ENCODE measurements at regions not wholly inside any gene's neighbourhood (a gene's known extent, or its start where the extent isn't known, plus 50 kb on each side); places are given as distances from the start of the nearest gene placed in this dataset.
"Not testable (repeated sequence)": the region's sequence is repeated elsewhere in the genome, so short reads cannot be mapped to it uniquely, and the experiment has no call there.

DNA sequence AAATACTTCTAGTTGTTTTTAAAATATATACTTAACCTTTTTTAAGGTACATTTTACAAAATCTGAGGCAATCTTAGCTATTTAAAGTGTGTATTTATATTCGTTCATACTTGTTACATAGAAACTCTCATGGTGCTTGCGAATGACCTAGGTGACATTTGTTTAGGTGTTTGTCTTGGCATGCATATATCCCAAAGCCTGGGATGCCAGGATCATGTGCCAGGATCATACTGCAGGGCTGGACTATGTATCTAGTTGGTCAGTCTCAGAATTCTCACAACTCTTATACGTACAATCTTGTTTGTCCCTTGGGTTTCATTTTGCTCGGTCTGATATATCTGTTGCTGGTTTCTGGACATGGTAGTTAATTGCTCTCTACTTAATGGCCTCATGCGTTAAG is 109.9 kb upstream of the WIPF3 start:
- not testable (repeated sequence) for H2BK5ac ChIP-seq (ENCODE audit: low read depth, low read length, poor library complexity, severe bottlenecking); H3K36me3 ChIP-seq (ENCODE audit: control insufficient read depth in 1 of 2, insufficient read depth in 2 of 2, low read depth in 1 of 2, low read length in 2 of 2); H3K27ac ChIP-seq (ENCODE audit: low read length, poor library complexity, severe bottlenecking); H3K4me2 ChIP-seq (ENCODE audit: low read length, poor library complexity, severe bottlenecking); H3K18ac ChIP-seq (ENCODE audit: low read depth in 1 of 2, low read length in 2 of 2); H3K4ac ChIP-seq (ENCODE audit: low read depth in 1 of 2, low read length in 2 of 2); H3K79me1 ChIP-seq (replicated peaks; ENCODE audit: low read length, poor library complexity, severe bottlenecking); H2AK5ac ChIP-seq (ENCODE audit: low read length, severe bottlenecking); H4K8ac ChIP-seq (ENCODE audit: low read length); H3K27me3 ChIP-seq (ENCODE audit: control insufficient read depth in 1 of 2, insufficient read depth in 1 of 2, low read length in 2 of 2); H3K4me3 ChIP-seq (ENCODE audit: insufficient read depth in 1 of 2, low read depth in 1 of 2, low read length in 2 of 2); H4K91ac ChIP-seq (ENCODE audit: low read length); DNase-seq; H3K14ac ChIP-seq (ENCODE audit: low read length in 2 of 2); H2BK120ac ChIP-seq (ENCODE audit: low read depth, low read length); H3K9me3 ChIP-seq (ENCODE audit: control insufficient read depth, low read length); H2BK12ac ChIP-seq (ENCODE audit: low read length in 2 of 2); H3K9ac ChIP-seq (ENCODE audit: low read length); H3K4me1 ChIP-seq (ENCODE audit: control insufficient read depth, insufficient read depth, low read depth, low read length); H2BK15ac ChIP-seq (ENCODE audit: low read depth, poor library complexity, severe bottlenecking); H2AFZ ChIP-seq (ENCODE audit: low read depth, low read length); H3K23ac ChIP-seq (ENCODE audit: low read length in 2 of 2)
- 65% methylated on average over 3 of the region's 5 CpGs for WGBS

DNA sequence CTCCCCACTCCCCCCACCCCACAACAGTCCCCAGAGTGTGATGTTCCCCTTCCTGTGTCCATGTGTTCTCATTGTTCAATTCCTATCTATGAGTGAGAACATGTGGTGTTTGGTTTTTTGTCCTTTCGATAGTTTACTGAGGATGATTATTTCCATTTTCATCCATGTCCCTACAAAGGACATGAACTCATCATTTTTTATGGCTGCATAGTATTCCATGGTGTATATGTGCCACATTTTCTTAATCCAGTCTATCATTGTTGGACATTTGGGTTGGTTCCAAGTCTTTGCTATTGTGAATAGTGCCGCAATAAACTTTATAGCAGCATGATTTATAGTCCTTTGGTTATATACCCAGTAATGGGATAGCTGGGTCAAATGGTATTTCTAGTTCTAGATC is 106.6 kb upstream of the WIPF3 start:
- H3K27me3 ChIP-seq (ENCODE audit: control insufficient read depth in 1 of 2, insufficient read depth in 1 of 2, low read length in 2 of 2); H3K9me3 ChIP-seq (ENCODE audit: control insufficient read depth, low read length); H4K91ac ChIP-seq (ENCODE audit: low read length); H2AK5ac ChIP-seq (ENCODE audit: low read length, severe bottlenecking); DNase-seq; H2AFZ ChIP-seq (ENCODE audit: low read depth, low read length); H3K4ac ChIP-seq (ENCODE audit: low read depth in 1 of 2, low read length in 2 of 2); H3K4me3 ChIP-seq (ENCODE audit: insufficient read depth in 1 of 2, low read depth in 1 of 2, low read length in 2 of 2); H3K27ac ChIP-seq (ENCODE audit: low read length, poor library complexity, severe bottlenecking); H3K4me1 ChIP-seq (ENCODE audit: control insufficient read depth, insufficient read depth, low read depth, low read length); H2BK5ac ChIP-seq (ENCODE audit: low read depth, low read length, poor library complexity, severe bottlenecking); H3K79me1 ChIP-seq (replicated peaks; ENCODE audit: low read length, poor library complexity, severe bottlenecking); H2BK12ac ChIP-seq (ENCODE audit: low read length in 2 of 2); H4K8ac ChIP-seq (ENCODE audit: low read length); H2BK15ac ChIP-seq (ENCODE audit: low read depth, poor library complexity, severe bottlenecking); H3K9ac ChIP-seq (ENCODE audit: low read length); H3K18ac ChIP-seq (ENCODE audit: low read depth in 1 of 2, low read length in 2 of 2); H2BK120ac ChIP-seq (ENCODE audit: low read depth, low read length); H3K23ac ChIP-seq (ENCODE audit: low read length in 2 of 2); H3K36me3 ChIP-seq (ENCODE audit: control insufficient read depth in 1 of 2, insufficient read depth in 2 of 2, low read depth in 1 of 2, low read length in 2 of 2); H3K4me2 ChIP-seq (ENCODE audit: low read length, poor library complexity, severe bottlenecking); H3K14ac ChIP-seq (ENCODE audit: low read length in 2 of 2): not testable (repeated sequence)
- WGBS: 100% methylated on average over 1 of the region's 2 CpGs

DNA sequence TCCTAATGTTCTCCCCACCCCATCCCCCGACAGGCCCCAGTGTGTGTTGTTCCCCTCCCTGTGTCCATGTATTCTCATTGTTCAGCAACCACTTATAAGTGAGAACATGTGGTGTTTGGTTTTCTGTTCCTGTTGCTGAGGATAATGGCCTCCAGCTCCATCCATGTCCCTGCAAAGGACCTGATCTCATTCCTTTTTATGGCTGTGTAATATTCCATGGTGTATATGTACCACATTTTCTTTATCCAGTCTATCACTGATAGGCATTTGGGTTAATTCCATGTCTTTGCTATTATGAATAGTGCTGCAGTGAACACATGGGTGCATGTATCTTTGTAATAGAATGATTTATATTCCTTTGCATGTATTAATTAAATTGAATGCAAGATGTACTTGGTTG is 104.8 kb upstream of the WIPF3 start:
- H3K79me1 ChIP-seq (replicated peaks; ENCODE audit: low read length, poor library complexity, severe bottlenecking); H2BK15ac ChIP-seq (ENCODE audit: low read depth, poor library complexity, severe bottlenecking); DNase-seq; H3K36me3 ChIP-seq (ENCODE audit: control insufficient read depth in 1 of 2, insufficient read depth in 2 of 2, low read depth in 1 of 2, low read length in 2 of 2); H2BK5ac ChIP-seq (ENCODE audit: low read depth, low read length, poor library complexity, severe bottlenecking); H3K4me1 ChIP-seq (ENCODE audit: control insufficient read depth, insufficient read depth, low read depth, low read length); H3K27ac ChIP-seq (ENCODE audit: low read length, poor library complexity, severe bottlenecking); H3K18ac ChIP-seq (ENCODE audit: low read depth in 1 of 2, low read length in 2 of 2); H2BK12ac ChIP-seq (ENCODE audit: low read length in 2 of 2); H3K4me3 ChIP-seq (ENCODE audit: insufficient read depth in 1 of 2, low read depth in 1 of 2, low read length in 2 of 2); H3K14ac ChIP-seq (ENCODE audit: low read length in 2 of 2); H3K4me2 ChIP-seq (ENCODE audit: low read length, poor library complexity, severe bottlenecking); H2BK120ac ChIP-seq (ENCODE audit: low read depth, low read length); H2AK5ac ChIP-seq (ENCODE audit: low read length, severe bottlenecking); H4K91ac ChIP-seq (ENCODE audit: low read length); H3K9ac ChIP-seq (ENCODE audit: low read length); H4K8ac ChIP-seq (ENCODE audit: low read length); H3K9me3 ChIP-seq (ENCODE audit: control insufficient read depth, low read length); H3K27me3 ChIP-seq (ENCODE audit: control insufficient read depth in 1 of 2, insufficient read depth in 1 of 2, low read length in 2 of 2); H3K23ac ChIP-seq (ENCODE audit: low read length in 2 of 2); H2AFZ ChIP-seq (ENCODE audit: low read depth, low read length); H3K4ac ChIP-seq (ENCODE audit: low read depth in 1 of 2, low read length in 2 of 2): not testable (repeated sequence)
- 100% methylated on average over 1 of the region's 1 CpG for WGBS

DNA sequence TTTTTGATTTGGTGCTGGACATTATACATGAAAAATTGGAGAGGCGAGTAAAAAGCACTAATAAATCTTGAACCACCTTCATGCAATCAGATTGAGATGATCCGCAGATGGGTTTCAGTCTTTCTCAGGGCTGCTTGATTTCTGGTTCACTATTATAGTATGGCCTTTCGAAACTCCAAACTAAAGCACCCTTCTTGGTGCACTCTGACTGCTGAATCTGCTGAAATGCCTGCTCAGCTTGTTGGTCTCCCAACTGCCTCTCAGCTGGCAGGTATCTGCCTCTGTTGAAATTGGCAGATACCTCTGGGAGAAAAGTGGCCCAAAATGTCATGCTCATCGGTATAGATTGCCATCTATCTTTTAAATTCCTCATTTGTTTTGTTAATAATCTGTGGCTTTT is 102.5 kb upstream of the WIPF3 start:
- not testable (repeated sequence) for H2AFZ ChIP-seq (ENCODE audit: low read depth, low read length); H3K18ac ChIP-seq (ENCODE audit: low read depth in 1 of 2, low read length in 2 of 2); H3K4me3 ChIP-seq (ENCODE audit: insufficient read depth in 1 of 2, low read depth in 1 of 2, low read length in 2 of 2); H3K36me3 ChIP-seq (ENCODE audit: control insufficient read depth in 1 of 2, insufficient read depth in 2 of 2, low read depth in 1 of 2, low read length in 2 of 2); H3K4ac ChIP-seq (ENCODE audit: low read depth in 1 of 2, low read length in 2 of 2); H3K23ac ChIP-seq (ENCODE audit: low read length in 2 of 2); H2AK5ac ChIP-seq (ENCODE audit: low read length, severe bottlenecking); H3K9me3 ChIP-seq (ENCODE audit: control insufficient read depth, low read length); H2BK5ac ChIP-seq (ENCODE audit: low read depth, low read length, poor library complexity, severe bottlenecking); H3K4me2 ChIP-seq (ENCODE audit: low read length, poor library complexity, severe bottlenecking); H4K8ac ChIP-seq (ENCODE audit: low read length); H4K91ac ChIP-seq (ENCODE audit: low read length); H3K79me1 ChIP-seq (replicated peaks; ENCODE audit: low read length, poor library complexity, severe bottlenecking); H3K14ac ChIP-seq (ENCODE audit: low read length in 2 of 2); H3K9ac ChIP-seq (ENCODE audit: low read length); H3K27me3 ChIP-seq (ENCODE audit: control insufficient read depth in 1 of 2, insufficient read depth in 1 of 2, low read length in 2 of 2); H3K4me1 ChIP-seq (ENCODE audit: control insufficient read depth, insufficient read depth, low read depth, low read length); H2BK15ac ChIP-seq (ENCODE audit: low read depth, poor library complexity, severe bottlenecking); H3K27ac ChIP-seq (ENCODE audit: low read length, poor library complexity, severe bottlenecking); DNase-seq; H2BK120ac ChIP-seq (ENCODE audit: low read depth, low read length); H2BK12ac ChIP-seq (ENCODE audit: low read length in 2 of 2)
- WGBS: 94% methylated on average over 3 of the region's 4 CpGs

All from mesenchymal stem cell (in vitro differentiated cells and primary cell).